ENCODE measurements at regions not wholly inside any gene's neighbourhood (a gene's known extent, or its start where the extent isn't known, plus 50 kb on each side); places are given as distances from the start of the nearest gene placed in this dataset.

- no peaks in the 10 kb centered on the region for H3K9me3 ChIP-seq (replicated peaks in 1 of 3)
- peaks cover 19% of the 10 kb centered on the region in 2 donors for H3K4me1 ChIP-seq (replicated peaks in 1 of 2)
- WGBS, 4 donors = 29 to 31% (median 30%) methylated on average over 2 of the region's 2 CpGs
- intact Hi-C loops (cut with DNase I) = no loop called here
- H3K27me3 ChIP-seq = no peaks in the 10 kb centered on the region
- peak overlapping the region in 1 of 4 donors; percentile 4 for H3K4me3 ChIP-seq
- peak in 6 of 7 donors; percentile 25 to 70 (median 60) for DNase-seq
- TF ChIP-seq CTCF (IDR thresholded peaks at IDR 0.05) (no peak), POLR2A (IDR thresholded peaks at IDR 0.05) (no peak)
- H3K36me3 ChIP-seq (replicated peaks in 1 of 2) = no peaks in the 10 kb centered on the region
- H3K27ac ChIP-seq = peak overlapping the region in 4 of 5 donors; percentile 40 to 73 (median 48)
These were observed 165.5 kb downstream of the MDFIC start for GRCh38 chr7:115087437-115087836.

GRCh38 chr7:115086146-115086841 lies 164.4 kb downstream of the MDFIC start:
- H3K4me1 ChIP-seq (replicated peaks in 1 of 2) = peaks cover 19% of the 10 kb centered on the region in 2 donors
- TF ChIP-seq POLR2A (IDR thresholded peaks at IDR 0.05) = no peak
- no peak for TF ChIP-seq CTCF (IDR thresholded peaks at IDR 0.05)
- peak in 1 of 7 donors; percentile 4 for DNase-seq
- no peak overlapping the region for H3K4me3 ChIP-seq
- intact Hi-C loops (cut with DNase I) = no loop called here
- H3K9me3 ChIP-seq (replicated peaks in 1 of 3) = no peaks in the 10 kb centered on the region
- no peaks in the 10 kb centered on the region for H3K36me3 ChIP-seq (replicated peaks in 1 of 2)
- peak overlapping the region in 1 of 5 donors; percentile 55 for H3K27ac ChIP-seq
- H3K27me3 ChIP-seq = no peaks in the 10 kb centered on the region
- 93 to 100% (median 97%) methylated on average over 2 to 3 of the region's 3 CpGs for WGBS, 4 donors

- peaks cover 19% of the 10 kb centered on the region in 2 donors for H3K4me1 ChIP-seq (replicated peaks in 1 of 2)
- H3K4me3 ChIP-seq = no peak overlapping the region
- intact Hi-C loops (cut with DNase I) = no loop called here
- H3K36me3 ChIP-seq (replicated peaks in 1 of 2) = no peaks in the 10 kb centered on the region
- WGBS, 4 donors = 85 to 99% (median 96%) methylated on average over 3 of the region's 3 CpGs
- H3K9me3 ChIP-seq (replicated peaks in 1 of 3) = no peaks in the 10 kb centered on the region
- H3K27me3 ChIP-seq = no peaks in the 10 kb centered on the region
- no peak for DNase-seq
- H3K27ac ChIP-seq = no peak overlapping the region
- TF ChIP-seq CTCF (IDR thresholded peaks at IDR 0.05) (no peak), POLR2A (IDR thresholded peaks at IDR 0.05) (no peak)
These were observed 163.5 kb downstream of the MDFIC start for GRCh38 chr7:115085421-115085820.

- Histone ChIP-seq H3K4me3 (no peak overlapping the region), H3K4me1 (replicated peaks in 1 of 2) (peaks cover 19% of the 10 kb centered on the region in 2 donors), H3K9me3 (replicated peaks in 1 of 3) (no peaks in the 10 kb centered on the region), H3K27me3 (no peaks in the 10 kb centered on the region), H3K36me3 (replicated peaks in 1 of 2) (no peaks in the 10 kb centered on the region), H3K27ac (no peak overlapping the region)
- WGBS, 4 donors = 86 to 92% (median 89%) methylated on average over 4 of the region's 4 CpGs
- intact Hi-C loops (cut with DNase I) = no loop called here
- no peak for TF ChIP-seq POLR2A (IDR thresholded peaks at IDR 0.05)
- no peak for TF ChIP-seq CTCF (IDR thresholded peaks at IDR 0.05)
- DNase-seq = no peak
These were observed 162.0 kb downstream of the MDFIC start for GRCh38 chr7:115083935-115084334.
